Kidney epithelial cell (primary cell): ENCODE measurements at regions not wholly inside any gene's neighbourhood (a gene's known extent, or its start where the extent isn't known, plus 50 kb on each side); places are given as distances from the start of the nearest gene placed in this dataset.

Source experiments
- DNase-seq: peaks from one replicate; pipeline ENCODE4 v3.0.0-alpha.2; 2010; ENCODE audit warnings: low read depth
- H3K27me3 ChIP-seq: 2 replicates; pipeline ENCODE4 v1.6.0; 2011; ENCODE audit warnings: low read length; ENCODE audit not compliant: control insufficient read depth, insufficient read depth
- H3K36me3 ChIP-seq: 2 replicates; pipeline ENCODE4 v1.5.1; 2011; ENCODE audit warnings: low read length; ENCODE audit not compliant: control insufficient read depth, insufficient read depth
- H3K4me3 ChIP-seq: 2 replicates; pipeline ENCODE4 v1.5.1; 2011; ENCODE audit warnings: low read depth, mild to moderate bottlenecking, control low read depth, low read length
- CTCF ChIP-seq: IDR thresholded peaks from 2 replicates; pipeline ENCODE4 v1.5.1; 2011; ENCODE audit warnings: mild to moderate bottlenecking, moderate library complexity, low read length, control low read depth, inconsistent platforms; ENCODE audit not compliant: insufficient read depth, poor library complexity, severe bottlenecking

- TF ChIP-seq CTCF, result no peak
- H3K36me3 ChIP-seq, result no peaks in the 10 kb centered on the region
- DNase-seq, result no peak
- H3K27me3 ChIP-seq, result no peaks in the 10 kb centered on the region
- H3K4me3 ChIP-seq, result no peak overlapping the region
Observed at GRCh38 chr5:2487152-2487763, 264.2 kb downstream of the IRX2 start.

- H3K4me3 ChIP-seq, result no peak overlapping the region
- H3K36me3 ChIP-seq, result no peaks in the 10 kb centered on the region
- no peak for TF ChIP-seq CTCF
- H3K27me3 ChIP-seq, result no peaks in the 10 kb centered on the region
- DNase-seq, result no peak
Observed at GRCh38 chr5:2486373-2486772, 265.1 kb downstream of the IRX2 start.

GRCh38 chr5:2482778-2483177 is 268.7 kb downstream of the IRX2 start:
- DNase-seq, result no peak
- no peak for TF ChIP-seq CTCF
- H3K36me3 ChIP-seq, result no peaks in the 10 kb centered on the region

GRCh38 chr5:2480871-2481270 is 270.6 kb downstream of the IRX2 start:
- H3K27me3 ChIP-seq, result no peaks in the 10 kb centered on the region
- H3K4me3 ChIP-seq, result no peak overlapping the region
- DNase-seq, result no peak
- no peaks in the 10 kb centered on the region for H3K36me3 ChIP-seq
- no peak for TF ChIP-seq CTCF

More at GRCh38 chr5:2482778-2483177, 268.7 kb downstream of the IRX2 start:
- H3K27me3 ChIP-seq, result no peaks in the 10 kb centered on the region
- H3K4me3 ChIP-seq, result no peak overlapping the region

GRCh38 chr5:2475902-2476301 is 275.6 kb downstream of the IRX2 start:
- TF ChIP-seq CTCF, result no peak

GRCh38 chr5:2472670-2473069 is 278.8 kb downstream of the IRX2 start:
- DNase-seq, result no peak
- no peak for TF ChIP-seq CTCF
- Histone ChIP-seq H3K36me3 (no peaks in the 10 kb centered on the region), H3K4me3 (no peak overlapping the region), H3K27me3 (no peaks in the 10 kb centered on the region)

More at GRCh38 chr5:2475902-2476301, 275.6 kb downstream of the IRX2 start:
- Histone ChIP-seq H3K36me3 (no peaks in the 10 kb centered on the region), H3K4me3 (no peak overlapping the region), H3K27me3 (no peaks in the 10 kb centered on the region)
- no peak for DNase-seq
